Cardiac fibroblast (primary cell): ENCODE measurements at regions not wholly inside any gene's neighbourhood (a gene's known extent, or its start where the extent isn't known, plus 50 kb on each side); places are given as distances from the start of the nearest gene placed in this dataset.
"Not testable (repeated sequence)": the region's sequence is repeated elsewhere in the genome, so short reads cannot be mapped to it uniquely, and the experiment has no call there.

Experiments
- DNase-seq, 2 donors: peaks; one replicate each; pipeline versions ENCODE4 v3.0.0 to v3.0.0-alpha.2; 2010; ENCODE audit warnings: low read depth in 2 of 2
- H3K4me3 ChIP-seq, 2 donors: replicated peaks in 1 of 2; 1 replicate in 1 of 2; 2 replicates in 1 of 2; pipeline ENCODE4 v1.5.1; 2011; ENCODE audit warnings: low read depth in 2 of 2, low read length in 2 of 2, mild to moderate bottlenecking in 2 of 2, moderate library complexity in 1 of 2

GRCh38 chr9:42310972-42311371 lies 127.5 kb downstream of the SPATA31A6 start:
- DNase-seq, H3K4me3 ChIP-seq: not testable (repeated sequence)

- DNase-seq: peak in 1 of 2 donors; percentile 19
- not testable (repeated sequence) for H3K4me3 ChIP-seq
Observed at GRCh38 chr9:42316026-42316425, 132.6 kb downstream of the SPATA31A6 start.

DNA sequence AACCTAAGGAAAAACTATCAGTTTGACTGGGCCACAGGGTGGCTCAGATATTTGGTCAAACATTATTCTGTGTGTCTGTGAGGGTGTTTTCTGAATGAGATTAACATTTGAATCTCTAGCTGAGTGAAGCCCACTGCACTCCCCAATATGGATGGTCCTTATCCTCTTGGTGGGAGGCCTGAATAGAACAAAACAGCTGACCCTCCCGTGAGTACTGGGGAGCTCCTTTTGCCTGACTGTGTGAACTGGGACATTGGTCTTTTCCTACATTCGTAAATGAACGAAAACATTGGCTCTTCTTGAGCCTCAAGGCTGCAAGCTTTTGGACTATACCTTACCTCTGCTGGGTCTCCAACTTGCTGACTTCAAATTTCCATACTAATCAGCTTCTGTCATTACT lies 134.2 kb downstream of the SPATA31A6 start:
- DNase-seq, H3K4me3 ChIP-seq: not testable (repeated sequence)

DNA sequence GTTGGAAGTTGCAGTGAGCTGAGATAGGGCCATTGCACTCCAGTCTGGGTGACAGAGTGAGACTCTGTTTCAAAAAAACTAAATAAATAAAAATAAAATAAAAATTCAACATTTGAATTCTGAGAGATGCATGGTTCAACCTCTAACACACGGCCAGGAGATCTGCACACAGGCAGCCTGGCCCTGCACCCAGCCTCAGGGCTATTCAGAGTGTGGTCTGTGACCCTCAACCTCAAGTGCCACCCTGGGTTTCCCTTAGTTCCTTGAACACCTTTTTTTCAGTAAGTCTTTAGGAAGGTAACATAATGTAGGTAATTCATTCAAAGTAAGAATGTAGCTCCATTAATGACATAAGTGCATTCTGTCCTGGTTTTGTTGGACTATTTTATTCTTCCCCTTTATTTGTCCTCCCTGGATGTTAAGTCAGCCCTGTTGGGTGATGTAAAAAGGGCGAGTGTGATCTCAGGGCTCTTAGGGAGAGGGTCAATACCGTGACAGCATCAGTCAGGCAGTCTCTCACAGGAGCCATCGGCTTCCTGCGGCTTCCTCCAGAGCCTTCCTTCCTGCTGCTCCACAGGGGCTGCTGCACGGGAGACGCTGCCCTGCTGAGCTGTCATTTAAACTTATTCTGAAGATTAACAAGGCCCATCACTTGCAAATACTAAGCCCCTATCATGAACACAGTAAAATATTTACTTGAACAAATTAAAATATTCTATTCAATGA lies 139.8 kb downstream of the SPATA31A6 start:
- not testable (repeated sequence) for DNase-seq, H3K4me3 ChIP-seq

GRCh38 chr9:42325142-42325541 lies 141.7 kb downstream of the SPATA31A6 start:
- DNase-seq: not testable (repeated sequence)

DNA sequence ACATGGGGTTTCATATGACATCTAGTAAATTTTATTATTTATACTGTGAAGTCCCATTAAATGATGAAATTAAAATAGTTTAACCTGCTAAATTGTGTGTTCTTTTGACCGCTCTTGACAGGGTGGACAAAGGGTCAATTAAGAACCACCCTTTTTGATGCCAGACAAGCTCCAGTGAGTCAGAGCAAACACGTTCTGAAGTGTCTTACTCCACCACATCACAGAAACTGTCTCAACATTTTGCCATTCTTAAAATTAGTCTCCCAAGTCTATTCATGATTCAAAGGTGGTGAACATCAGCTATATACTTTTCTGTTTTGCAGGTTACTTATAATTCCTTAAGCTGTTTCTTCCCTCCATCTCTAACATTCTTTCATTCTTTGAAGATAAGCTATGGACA lies 142.1 kb downstream of the SPATA31A6 start:
- not testable (repeated sequence) for DNase-seq, H3K4me3 ChIP-seq

More at GRCh38 chr9:42325142-42325541, 141.7 kb downstream of the SPATA31A6 start:
- not testable (repeated sequence) for H3K4me3 ChIP-seq

GRCh38 chr9:42326482-42326881 lies 143.0 kb downstream of the SPATA31A6 start:
- not testable (repeated sequence) for DNase-seq, H3K4me3 ChIP-seq

DNA sequence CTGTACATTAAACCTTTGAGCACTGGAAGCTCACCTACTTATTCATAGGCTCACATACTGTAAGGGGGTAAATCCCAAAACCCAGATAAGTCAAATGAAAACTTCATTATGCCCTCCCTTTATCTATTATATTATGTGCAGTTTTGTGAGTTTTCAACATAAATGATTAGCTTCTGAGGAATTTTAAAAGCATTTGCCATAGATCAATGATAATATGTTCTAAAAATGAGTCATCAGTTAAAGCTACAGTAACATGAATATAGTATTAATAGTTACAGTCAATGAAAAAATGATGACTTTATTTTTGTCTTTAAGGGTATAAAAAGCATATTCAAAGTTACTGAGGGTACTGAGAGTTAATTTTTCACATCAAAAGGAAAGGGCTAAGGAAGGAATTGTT lies 151.9 kb downstream of the SPATA31A6 start:
- not testable (repeated sequence) for DNase-seq

GRCh38 chr9:42335984-42336657 lies 152.7 kb downstream of the SPATA31A6 start:
- not testable (repeated sequence) for DNase-seq, H3K4me3 ChIP-seq

More for the DNA sequence above, 151.9 kb downstream of the SPATA31A6 start:
- H3K4me3 ChIP-seq: not testable (repeated sequence)

DNA sequence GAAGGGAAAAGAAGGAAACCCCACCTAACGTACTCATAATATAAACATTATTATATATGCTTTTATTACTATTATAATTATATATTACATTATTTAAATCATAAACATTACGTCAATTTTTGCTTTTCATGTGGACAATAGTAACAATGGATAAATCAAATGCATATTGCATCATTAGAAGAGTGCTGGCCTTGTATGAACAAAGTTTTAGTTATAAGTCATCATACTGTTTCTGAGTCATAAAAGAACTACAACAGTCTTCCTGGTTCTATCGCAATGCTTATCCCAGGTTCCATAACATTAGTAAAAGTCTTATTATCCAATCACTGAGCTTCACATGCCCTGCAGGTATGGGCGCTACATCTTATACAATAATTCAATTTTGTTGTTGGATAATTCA lies 154.8 kb downstream of the SPATA31A6 start:
- H3K4me3 ChIP-seq: not testable (repeated sequence)
- DNase-seq: peak in 1 of 2 donors; percentile 68

DNA sequence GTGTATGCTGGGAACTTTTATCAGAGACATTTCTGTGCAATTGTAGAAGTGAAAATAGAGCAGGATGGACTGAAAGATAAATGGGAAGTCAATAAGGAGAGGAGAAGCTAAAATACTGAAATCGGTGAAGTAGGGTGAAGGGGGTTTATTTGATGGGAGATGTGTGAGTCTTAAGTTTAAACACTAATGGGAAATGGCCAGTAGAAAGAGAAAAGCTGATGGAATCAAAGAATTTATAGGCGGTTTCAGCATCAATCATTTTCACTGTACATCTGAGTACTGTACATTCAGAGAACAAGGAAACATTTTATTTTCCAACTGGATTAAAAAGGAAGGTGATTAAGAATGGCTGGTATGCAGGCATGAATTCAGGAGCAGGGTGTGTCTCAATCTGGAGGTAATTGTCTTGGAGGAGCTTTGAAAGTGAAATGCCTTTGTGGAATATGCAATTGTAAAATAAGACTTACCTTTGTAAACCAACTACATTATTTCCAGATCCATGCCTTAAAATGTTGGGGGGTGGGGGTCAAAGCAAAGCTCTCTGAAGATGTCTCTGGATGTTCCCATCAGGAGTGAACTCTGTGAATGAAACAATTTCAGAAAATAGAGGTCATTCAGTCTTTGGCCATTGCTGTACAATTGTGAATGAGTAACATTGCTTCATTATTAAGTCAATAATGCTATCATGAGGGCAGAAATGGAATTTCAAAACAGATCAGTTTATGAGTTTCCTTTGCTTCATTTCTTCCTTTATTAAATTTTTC lies 156.4 kb downstream of the SPATA31A6 start:
- DNase-seq: peak in 1 of 2 donors; percentile 46
- not testable (repeated sequence) for H3K4me3 ChIP-seq

DNA sequence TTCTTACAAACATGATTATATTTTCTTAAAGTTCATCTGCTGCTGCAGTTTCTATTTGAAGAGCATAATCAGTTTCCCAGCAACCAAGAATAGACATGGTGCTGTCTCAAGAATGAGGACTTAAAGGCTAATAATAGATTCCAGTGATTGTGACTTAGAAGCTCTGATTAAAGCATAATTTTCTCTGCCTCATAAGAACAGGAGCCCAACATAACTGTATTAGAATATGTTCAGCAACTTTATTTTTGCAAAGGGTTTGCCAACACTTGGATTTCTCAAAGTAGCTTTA lies 156.9 kb downstream of the SPATA31A6 start:
- DNase-seq, H3K4me3 ChIP-seq: not testable (repeated sequence)

DNA sequence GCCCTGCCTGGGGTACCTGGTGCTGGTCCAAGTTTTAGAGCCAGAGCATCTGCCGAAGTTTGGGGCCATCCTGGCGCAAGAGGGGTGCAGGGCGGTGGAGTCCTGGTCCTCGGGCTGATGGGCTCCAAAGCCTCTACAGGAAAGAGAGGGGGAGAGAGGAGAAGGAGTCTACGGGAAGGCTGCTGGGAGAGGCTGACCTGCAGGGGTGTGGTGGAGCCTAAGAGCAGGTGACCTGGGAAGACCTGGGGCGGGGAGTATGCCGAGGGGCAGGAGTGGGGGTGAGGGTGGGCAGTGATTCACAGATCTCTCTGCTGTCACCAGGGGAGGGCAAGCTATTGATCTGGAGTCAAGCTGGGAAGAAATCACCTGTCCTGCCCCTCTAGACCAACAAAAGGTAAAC lies 158.4 kb downstream of the SPATA31A6 start:
- not testable (repeated sequence) for H3K4me3 ChIP-seq, DNase-seq

DNA sequence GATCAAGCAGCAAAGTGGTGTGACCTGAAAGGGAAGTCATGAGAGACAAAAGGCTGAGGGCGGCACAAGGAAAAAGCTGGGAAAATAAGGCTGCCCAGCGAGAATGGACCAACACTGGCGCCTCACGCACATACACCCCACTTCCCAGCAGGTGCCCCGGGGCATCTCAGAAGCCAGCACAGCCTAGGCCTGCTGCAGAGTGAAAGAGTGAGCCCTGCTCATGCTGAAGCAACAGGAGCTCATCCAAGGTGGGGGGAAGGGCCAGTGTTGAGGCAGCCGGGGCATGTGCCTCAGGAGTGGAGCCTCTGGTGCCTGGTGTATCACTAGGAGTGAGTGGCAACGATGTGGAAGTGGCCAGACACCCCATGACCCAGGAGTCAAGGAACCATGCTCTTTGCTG lies 158.8 kb downstream of the SPATA31A6 start:
- DNase-seq, H3K4me3 ChIP-seq: not testable (repeated sequence)

DNA sequence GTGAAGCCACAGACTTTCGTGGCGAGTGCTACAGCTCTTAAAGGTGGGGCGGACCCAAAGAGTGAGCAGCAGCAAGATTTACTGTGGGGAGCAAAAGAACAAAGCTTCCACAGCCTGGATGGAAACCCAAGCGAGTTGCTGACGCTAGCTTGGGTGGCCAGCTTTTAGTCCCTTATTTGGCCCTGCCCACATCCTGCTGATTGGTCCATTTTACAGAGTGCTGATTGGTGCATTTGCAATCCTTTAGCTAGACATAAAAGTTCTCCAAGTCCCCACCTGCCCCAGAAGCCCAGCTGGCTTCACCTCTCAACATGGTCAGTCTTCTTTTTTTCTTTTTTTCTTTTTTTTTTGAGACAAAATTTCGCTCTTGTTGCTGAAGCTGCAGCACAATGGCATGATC lies 161.0 kb downstream of the SPATA31A6 start:
- not testable (repeated sequence) for H3K4me3 ChIP-seq, DNase-seq

GRCh38 chr9:42346916-42347315 lies 163.5 kb downstream of the SPATA31A6 start:
- DNase-seq, H3K4me3 ChIP-seq: not testable (repeated sequence)

GRCh38 chr9:42349181-42349580 lies 165.7 kb downstream of the SPATA31A6 start:
- not testable (repeated sequence) for H3K4me3 ChIP-seq, DNase-seq

DNA sequence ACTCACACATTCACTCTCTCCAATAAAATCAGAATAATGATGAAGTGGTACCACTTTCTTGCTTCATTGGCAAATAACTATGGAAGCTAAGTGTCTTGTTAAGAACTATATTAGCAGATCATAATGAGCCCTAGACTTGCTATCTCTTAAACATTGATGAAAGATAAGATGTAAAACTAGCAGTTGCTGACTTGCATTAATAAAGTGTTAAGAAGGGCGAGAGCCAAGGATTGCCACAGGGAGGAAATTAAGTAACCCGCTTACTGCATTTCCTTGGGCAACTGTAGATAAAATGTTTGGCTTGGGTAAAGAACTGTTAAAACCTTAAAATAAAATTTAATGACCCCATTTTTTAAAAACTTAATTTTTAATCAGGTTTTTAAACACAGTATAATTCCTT lies 167.0 kb downstream of the SPATA31A6 start:
- H3K4me3 ChIP-seq, DNase-seq: not testable (repeated sequence)
